NB4 (cell line): ENCODE measurements at regions not wholly inside any gene's neighbourhood (a gene's known extent, or its start where the extent isn't known, plus 50 kb on each side); places are given as distances from the start of the nearest gene placed in this dataset.

Experiments used
- POLR2A ChIP-seq: IDR thresholded peaks from 2 replicates; pipeline ENCODE4 v1.6.1; 2011; ENCODE audit warnings: mild to moderate bottlenecking; ENCODE audit not compliant: insufficient read length; ENCODE audit errors: extremely low read depth
- TF ChIP-seq, protein P1 (sequence below): IDR thresholded peaks from one replicate; pipeline ENCODE4 v1.5.1; 2012; ENCODE audit warnings: low read depth, low read length
- TF ChIP-seq, protein P2 (sequence below): IDR thresholded peaks from 2 replicates; pipeline ENCODE4 v1.6.1; 2011; ENCODE audit warnings: low read depth, low read length

DNA sequence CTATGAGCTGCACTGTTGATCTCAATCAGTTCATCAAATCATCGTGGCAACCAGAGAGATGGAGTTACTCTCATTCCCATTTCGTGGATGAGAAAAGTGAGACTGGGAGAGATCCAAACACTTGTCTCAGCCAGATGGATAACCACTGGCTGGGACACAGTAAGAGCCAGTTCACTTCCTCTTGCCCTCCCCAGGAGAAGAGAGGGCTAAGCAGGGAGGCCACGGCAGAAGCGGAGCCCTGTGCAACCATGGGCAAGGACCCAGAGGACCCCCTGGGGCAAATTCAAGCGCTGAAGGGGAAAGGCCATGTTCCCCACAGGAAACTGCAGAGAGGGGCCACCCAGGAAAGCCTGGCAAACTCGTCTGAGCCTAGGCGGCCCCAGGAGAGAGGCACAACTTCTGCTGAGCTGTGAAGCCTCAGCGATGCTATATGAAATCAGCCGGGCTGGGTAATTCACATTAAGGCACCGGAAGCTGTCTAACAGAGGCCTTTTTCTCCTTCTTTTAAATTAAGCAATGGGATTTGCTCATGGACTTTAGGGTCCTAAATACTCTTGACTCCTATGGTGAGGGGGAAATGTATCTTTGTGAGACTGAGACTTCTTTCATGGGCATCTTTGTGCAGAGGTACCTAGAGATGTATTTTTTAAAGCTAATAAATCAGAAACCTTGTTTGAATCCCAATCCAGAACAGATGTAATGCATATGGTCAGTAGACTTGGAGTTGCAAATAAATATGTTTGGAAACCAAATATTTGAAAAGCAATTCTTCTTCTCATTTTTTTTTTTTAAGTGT is 137.1 kb upstream of the SMIM23 start:
- no peak for TF ChIP-seq POLR2A
- TF ChIP-seq, protein P1, sequence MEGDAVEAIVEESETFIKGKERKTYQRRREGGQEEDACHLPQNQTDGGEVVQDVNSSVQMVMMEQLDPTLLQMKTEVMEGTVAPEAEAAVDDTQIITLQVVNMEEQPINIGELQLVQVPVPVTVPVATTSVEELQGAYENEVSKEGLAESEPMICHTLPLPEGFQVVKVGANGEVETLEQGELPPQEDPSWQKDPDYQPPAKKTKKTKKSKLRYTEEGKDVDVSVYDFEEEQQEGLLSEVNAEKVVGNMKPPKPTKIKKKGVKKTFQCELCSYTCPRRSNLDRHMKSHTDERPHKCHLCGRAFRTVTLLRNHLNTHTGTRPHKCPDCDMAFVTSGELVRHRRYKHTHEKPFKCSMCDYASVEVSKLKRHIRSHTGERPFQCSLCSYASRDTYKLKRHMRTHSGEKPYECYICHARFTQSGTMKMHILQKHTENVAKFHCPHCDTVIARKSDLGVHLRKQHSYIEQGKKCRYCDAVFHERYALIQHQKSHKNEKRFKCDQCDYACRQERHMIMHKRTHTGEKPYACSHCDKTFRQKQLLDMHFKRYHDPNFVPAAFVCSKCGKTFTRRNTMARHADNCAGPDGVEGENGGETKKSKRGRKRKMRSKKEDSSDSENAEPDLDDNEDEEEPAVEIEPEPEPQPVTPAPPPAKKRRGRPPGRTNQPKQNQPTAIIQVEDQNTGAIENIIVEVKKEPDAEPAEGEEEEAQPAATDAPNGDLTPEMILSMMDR, result no peak
- TF ChIP-seq, protein P2, sequence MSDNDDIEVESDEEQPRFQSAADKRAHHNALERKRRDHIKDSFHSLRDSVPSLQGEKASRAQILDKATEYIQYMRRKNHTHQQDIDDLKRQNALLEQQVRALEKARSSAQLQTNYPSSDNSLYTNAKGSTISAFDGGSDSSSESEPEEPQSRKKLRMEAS, result no peak
